BE2C (cell line): ENCODE measurements at regions not wholly inside any gene's neighbourhood (a gene's known extent, or its start where the extent isn't known, plus 50 kb on each side); places are given as distances from the start of the nearest gene placed in this dataset.

ENCODE experiments used
- DNase-seq: peaks from one replicate; pipeline ENCODE4 v3.0.0-alpha.2; 2020
- H3K27me3 ChIP-seq: fragments of 250-450 bp; sonication (Bioruptor Pico); 2 replicates; pipeline ENCODE4 v1.5.1; 2020; ENCODE audit warnings: mild to moderate bottlenecking
- H3K36me3 ChIP-seq: fragments of 250-450 bp; sonication (Bioruptor Pico); 2 replicates; pipeline ENCODE4 v1.5.1; 2020; ENCODE audit warnings: mild to moderate bottlenecking
- H3K4me1 ChIP-seq: fragments of 250-450 bp; sonication (Bioruptor Pico); 2 replicates; pipeline ENCODE4 v1.5.1; 2020
- H3K4me3 ChIP-seq: 2 replicates; pipeline ENCODE4 v1.5.1; 2011; ENCODE audit warnings: low read depth, low read length
- H3K9me3 ChIP-seq: fragments of 250-450 bp; sonication (Bioruptor Pico); 2 replicates; pipeline ENCODE4 v1.5.1; 2020
- TF ChIP-seq, protein P1 (sequence below): IDR thresholded peaks from 2 replicates; pipeline ENCODE4 v1.5.1; 2012; ENCODE audit warnings: mild to moderate bottlenecking, low read depth, low read length

- Histone ChIP-seq H3K4me3 (no peak overlapping the region), H3K27me3 (no peaks in the 10 kb centered on the region), H3K9me3 (no peaks in the 10 kb centered on the region; the same call in 1 of the 2 replicates), H3K4me1 (no peaks in the 10 kb centered on the region), H3K36me3 (no peaks in the 10 kb centered on the region)
- TF ChIP-seq, protein P1, sequence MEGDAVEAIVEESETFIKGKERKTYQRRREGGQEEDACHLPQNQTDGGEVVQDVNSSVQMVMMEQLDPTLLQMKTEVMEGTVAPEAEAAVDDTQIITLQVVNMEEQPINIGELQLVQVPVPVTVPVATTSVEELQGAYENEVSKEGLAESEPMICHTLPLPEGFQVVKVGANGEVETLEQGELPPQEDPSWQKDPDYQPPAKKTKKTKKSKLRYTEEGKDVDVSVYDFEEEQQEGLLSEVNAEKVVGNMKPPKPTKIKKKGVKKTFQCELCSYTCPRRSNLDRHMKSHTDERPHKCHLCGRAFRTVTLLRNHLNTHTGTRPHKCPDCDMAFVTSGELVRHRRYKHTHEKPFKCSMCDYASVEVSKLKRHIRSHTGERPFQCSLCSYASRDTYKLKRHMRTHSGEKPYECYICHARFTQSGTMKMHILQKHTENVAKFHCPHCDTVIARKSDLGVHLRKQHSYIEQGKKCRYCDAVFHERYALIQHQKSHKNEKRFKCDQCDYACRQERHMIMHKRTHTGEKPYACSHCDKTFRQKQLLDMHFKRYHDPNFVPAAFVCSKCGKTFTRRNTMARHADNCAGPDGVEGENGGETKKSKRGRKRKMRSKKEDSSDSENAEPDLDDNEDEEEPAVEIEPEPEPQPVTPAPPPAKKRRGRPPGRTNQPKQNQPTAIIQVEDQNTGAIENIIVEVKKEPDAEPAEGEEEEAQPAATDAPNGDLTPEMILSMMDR = no peak
- no peak for DNase-seq
These were observed 479.8 kb upstream of the GOT2 start for GRCh38 chr16:59213952-59214351.

- H3K27me3 ChIP-seq = no peaks in the 10 kb centered on the region
- TF ChIP-seq, protein P1 = no peak
- H3K4me3 ChIP-seq = no peak overlapping the region
- H3K9me3 ChIP-seq = no peaks in the 10 kb centered on the region; the same call in 1 of the 2 replicates
- H3K4me1 ChIP-seq = no peaks in the 10 kb centered on the region
- no peak for DNase-seq
- no peaks in the 10 kb centered on the region for H3K36me3 ChIP-seq
These were observed 478.4 kb upstream of the GOT2 start for GRCh38 chr16:59212492-59213024.

GRCh38 chr16:59210955-59211541, 476.9 kb upstream of the GOT2 start:
- DNase-seq = no peak
- Histone ChIP-seq H3K4me1 (no peaks in the 10 kb centered on the region), H3K9me3 (no peaks in the 10 kb centered on the region; the same call in 1 of the 2 replicates), H3K27me3 (no peaks in the 10 kb centered on the region), H3K36me3 (no peaks in the 10 kb centered on the region), H3K4me3 (no peak overlapping the region)
- TF ChIP-seq, protein P1 = no peak

DNA sequence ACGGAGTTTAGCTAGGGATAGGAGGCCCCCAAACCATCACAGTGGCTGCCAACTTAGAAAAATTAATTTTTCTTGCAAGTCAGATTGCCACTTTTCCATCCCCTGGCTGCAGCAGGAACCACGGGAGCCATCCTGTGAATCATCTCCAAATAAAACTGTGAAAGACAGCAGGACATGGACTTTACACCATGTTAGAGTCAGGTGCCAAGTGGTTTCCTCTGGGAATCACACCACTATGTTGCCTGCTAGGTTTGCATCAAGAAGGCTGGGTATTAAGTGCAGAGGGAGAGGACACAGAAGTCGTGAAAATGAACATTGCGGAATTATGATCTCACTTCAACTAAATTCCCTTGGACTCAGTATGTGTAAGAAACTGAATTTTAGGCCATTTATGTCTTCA, 471.3 kb upstream of the GOT2 start:
- no peaks in the 10 kb centered on the region for H3K36me3 ChIP-seq
- H3K9me3 ChIP-seq = no peaks in the 10 kb centered on the region
- DNase-seq = no peak
- H3K4me1 ChIP-seq = no peaks in the 10 kb centered on the region
- TF ChIP-seq, protein P1 = no peak
- no peaks in the 10 kb centered on the region for H3K27me3 ChIP-seq
- no peak overlapping the region for H3K4me3 ChIP-seq

DNA sequence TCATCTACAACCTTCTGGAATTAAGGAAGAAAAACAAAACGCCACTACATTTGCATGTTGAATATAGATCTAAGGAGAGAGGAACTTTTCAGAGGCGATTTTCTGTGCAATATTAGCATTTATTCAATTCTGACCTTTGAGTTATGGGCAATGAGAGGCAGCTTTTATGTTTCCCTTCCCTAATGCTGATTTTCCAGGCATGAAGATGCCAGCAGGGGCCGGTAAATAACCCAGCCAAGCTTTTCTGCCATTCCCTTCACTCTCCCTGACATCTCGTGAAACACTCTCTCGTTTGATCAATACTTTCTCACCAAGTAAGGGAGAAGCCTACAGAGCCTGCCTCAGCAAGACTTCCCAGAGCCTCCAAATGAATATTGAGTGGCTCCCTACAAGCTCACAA, 470.5 kb upstream of the GOT2 start:
- Histone ChIP-seq H3K36me3 (no peaks in the 10 kb centered on the region), H3K4me1 (no peaks in the 10 kb centered on the region), H3K27me3 (no peaks in the 10 kb centered on the region), H3K9me3 (no peaks in the 10 kb centered on the region), H3K4me3 (no peak overlapping the region)
- DNase-seq = no peak
- TF ChIP-seq, protein P1 = no peak

- Histone ChIP-seq H3K4me3 (no peak overlapping the region), H3K9me3 (no peaks in the 10 kb centered on the region), H3K4me1 (no peaks in the 10 kb centered on the region), H3K27me3 (no peaks in the 10 kb centered on the region), H3K36me3 (no peaks in the 10 kb centered on the region)
- no peak for DNase-seq
- TF ChIP-seq, protein P1 = no peak
These were observed 468.2 kb upstream of the GOT2 start for GRCh38 chr16:59202233-59202862.
